ENCODE measurements at regions not wholly inside any gene's neighbourhood (a gene's known extent, or its start where the extent isn't known, plus 50 kb on each side); places are given as distances from the start of the nearest gene placed in this dataset.

- H3K36me3 ChIP-seq (ENCODE audit: insufficient read depth, low read length): no peaks in the 10 kb centered on the region
- no peaks in the 10 kb centered on the region for H3K9me3 ChIP-seq (ENCODE audit: low read length)
- peak overlapping the region; percentile 27 for H3K27ac ChIP-seq (ENCODE audit: low read depth, low read length)
- no peaks in the 10 kb centered on the region for H3K27me3 ChIP-seq (ENCODE audit: control insufficient read depth in 1 of 2, insufficient read depth in 2 of 2, low read length in 2 of 2)
- H3K4me3 ChIP-seq (ENCODE audit: low read depth in 1 of 2, low read length in 2 of 2): no peak overlapping the region
- no peak overlapping the region for H3K9ac ChIP-seq (ENCODE audit: low read length)
- H3K4me1 ChIP-seq (ENCODE audit: insufficient read depth, low read length): peaks cover 11% of the 10 kb centered on the region
Measured at GRCh38 chr14:94969766-94970165, 187.6 kb downstream of the DICER1 start.

DNA sequence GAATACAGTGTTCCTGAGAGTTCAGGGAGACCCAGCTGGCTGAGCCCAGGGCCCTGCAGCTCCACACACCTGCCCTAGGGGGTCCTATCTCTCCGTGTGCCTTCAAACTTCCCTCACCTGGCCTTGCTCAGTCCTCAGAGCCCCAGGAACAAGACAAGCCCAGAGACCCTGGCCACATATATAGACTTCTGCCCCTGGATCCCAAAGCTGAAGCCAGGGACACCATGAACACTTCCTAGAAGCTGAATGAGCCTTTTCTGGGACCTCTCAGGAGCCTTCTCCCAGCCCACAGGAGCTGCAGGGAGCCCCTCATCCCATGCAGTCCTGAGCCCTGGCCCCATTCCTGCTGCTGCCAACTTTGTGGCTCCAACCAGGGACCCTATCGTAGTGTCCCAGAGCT is 190.5 kb downstream of the DICER1 start:
- peaks cover under 1% of the 10 kb centered on the region for H3K4me1 ChIP-seq (ENCODE audit: insufficient read depth, low read length)
- no peaks in the 10 kb centered on the region for H3K9me3 ChIP-seq (ENCODE audit: low read length)
- no peaks in the 10 kb centered on the region for H3K27me3 ChIP-seq (ENCODE audit: control insufficient read depth in 1 of 2, insufficient read depth in 2 of 2, low read length in 2 of 2)
- no peak overlapping the region for H3K9ac ChIP-seq (ENCODE audit: low read length)
- H3K27ac ChIP-seq (ENCODE audit: low read depth, low read length): no peak overlapping the region
- H3K4me3 ChIP-seq (ENCODE audit: low read depth in 1 of 2, low read length in 2 of 2): no peak overlapping the region
- H3K36me3 ChIP-seq (ENCODE audit: insufficient read depth, low read length): no peaks in the 10 kb centered on the region

DNA sequence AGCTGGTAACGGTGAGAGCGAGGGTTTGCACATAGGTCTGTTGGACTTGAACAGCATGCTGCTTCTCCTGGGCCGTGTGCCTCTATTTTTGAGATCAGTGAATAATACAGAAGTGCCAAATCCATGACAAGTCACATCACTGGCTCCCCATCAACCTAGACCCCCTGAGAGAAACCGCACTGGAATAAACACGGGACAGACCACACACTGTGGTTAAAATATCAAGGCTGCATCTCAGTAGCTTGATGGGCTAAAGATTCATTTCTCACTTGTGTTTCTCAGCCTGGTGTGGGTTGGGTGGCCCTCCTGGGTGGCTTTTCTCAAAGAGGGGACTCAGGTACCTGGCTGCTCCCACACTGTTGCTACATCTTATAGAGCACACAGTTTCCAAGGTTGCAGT is 191.0 kb downstream of the DICER1 start:
- no peaks in the 10 kb centered on the region for H3K4me1 ChIP-seq (ENCODE audit: insufficient read depth, low read length)
- H3K9ac ChIP-seq (ENCODE audit: low read length): no peak overlapping the region
- H3K36me3 ChIP-seq (ENCODE audit: insufficient read depth, low read length): no peaks in the 10 kb centered on the region
- no peak overlapping the region for H3K4me3 ChIP-seq (ENCODE audit: low read depth in 1 of 2, low read length in 2 of 2)
- H3K27ac ChIP-seq (ENCODE audit: low read depth, low read length): no peak overlapping the region
- H3K27me3 ChIP-seq (ENCODE audit: control insufficient read depth in 1 of 2, insufficient read depth in 2 of 2, low read length in 2 of 2): no peaks in the 10 kb centered on the region
- H3K9me3 ChIP-seq (ENCODE audit: low read length): no peaks in the 10 kb centered on the region

GRCh38 chr14:94965551-94966313 is 191.6 kb downstream of the DICER1 start:
- Histone ChIP-seq H3K27me3 (ENCODE audit: control insufficient read depth in 1 of 2, insufficient read depth in 2 of 2, low read length in 2 of 2) (no peaks in the 10 kb centered on the region), H3K9ac (ENCODE audit: low read length) (no peak overlapping the region), H3K27ac (ENCODE audit: low read depth, low read length) (no peak overlapping the region), H3K4me1 (ENCODE audit: insufficient read depth, low read length) (no peaks in the 10 kb centered on the region), H3K4me3 (ENCODE audit: low read depth in 1 of 2, low read length in 2 of 2) (no peak overlapping the region), H3K9me3 (ENCODE audit: low read length) (no peaks in the 10 kb centered on the region), H3K36me3 (ENCODE audit: insufficient read depth, low read length) (no peaks in the 10 kb centered on the region)

DNA sequence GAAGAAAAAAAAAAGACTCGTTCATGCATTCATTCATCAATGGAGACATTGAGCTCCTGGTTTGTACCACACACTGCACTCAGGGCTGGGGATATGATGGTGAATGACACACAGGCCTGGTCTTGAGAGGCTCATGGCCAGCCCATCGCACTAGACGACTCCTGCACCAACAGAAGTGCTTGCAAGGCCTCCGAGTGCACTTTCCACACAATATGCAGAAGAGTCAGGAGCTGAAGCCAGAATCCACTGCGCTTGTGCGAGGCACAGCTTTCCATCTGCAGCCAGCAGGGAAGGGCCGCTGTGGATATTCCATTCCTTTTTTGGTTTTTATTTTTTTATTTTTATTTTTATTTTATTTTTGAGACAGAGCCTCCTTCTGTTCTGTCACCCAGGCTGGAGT is 192.4 kb downstream of the DICER1 start:
- H3K36me3 ChIP-seq (ENCODE audit: insufficient read depth, low read length): no peaks in the 10 kb centered on the region
- no peak overlapping the region for H3K9ac ChIP-seq (ENCODE audit: low read length)
- H3K27me3 ChIP-seq (ENCODE audit: control insufficient read depth in 1 of 2, insufficient read depth in 2 of 2, low read length in 2 of 2): no peaks in the 10 kb centered on the region
- H3K4me3 ChIP-seq (ENCODE audit: low read depth in 1 of 2, low read length in 2 of 2): no peak overlapping the region
- no peaks in the 10 kb centered on the region for H3K4me1 ChIP-seq (ENCODE audit: insufficient read depth, low read length)
- H3K9me3 ChIP-seq (ENCODE audit: low read length): no peaks in the 10 kb centered on the region
- no peak overlapping the region for H3K27ac ChIP-seq (ENCODE audit: low read depth, low read length)

DNA sequence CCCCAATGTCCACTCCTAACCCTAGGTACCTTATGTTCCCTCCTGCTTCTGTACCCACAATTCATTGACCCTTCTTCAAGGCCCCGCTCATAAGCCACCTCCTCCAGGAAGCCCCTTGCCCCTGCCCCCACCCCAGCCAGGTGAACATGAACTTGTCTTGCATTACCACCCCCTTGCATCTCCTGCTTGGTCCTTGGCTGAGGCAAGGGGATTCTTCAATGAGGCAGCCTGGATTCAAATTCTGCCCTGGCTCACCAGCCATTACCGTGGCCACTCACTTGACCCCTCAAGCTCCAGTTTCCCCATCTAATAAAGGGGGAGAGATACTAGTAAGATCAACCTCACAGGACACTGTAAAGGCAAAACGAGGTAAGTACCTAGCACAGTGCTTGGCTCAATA is 193.1 kb downstream of the DICER1 start:
- Histone ChIP-seq H3K27me3 (ENCODE audit: control insufficient read depth in 1 of 2, insufficient read depth in 2 of 2, low read length in 2 of 2) (no peaks in the 10 kb centered on the region), H3K9me3 (ENCODE audit: low read length) (no peaks in the 10 kb centered on the region), H3K4me3 (ENCODE audit: low read depth in 1 of 2, low read length in 2 of 2) (no peak overlapping the region), H3K9ac (ENCODE audit: low read length) (no peak overlapping the region), H3K27ac (ENCODE audit: low read depth, low read length) (no peak overlapping the region), H3K4me1 (ENCODE audit: insufficient read depth, low read length) (no peaks in the 10 kb centered on the region), H3K36me3 (ENCODE audit: insufficient read depth, low read length) (no peaks in the 10 kb centered on the region)

DNA sequence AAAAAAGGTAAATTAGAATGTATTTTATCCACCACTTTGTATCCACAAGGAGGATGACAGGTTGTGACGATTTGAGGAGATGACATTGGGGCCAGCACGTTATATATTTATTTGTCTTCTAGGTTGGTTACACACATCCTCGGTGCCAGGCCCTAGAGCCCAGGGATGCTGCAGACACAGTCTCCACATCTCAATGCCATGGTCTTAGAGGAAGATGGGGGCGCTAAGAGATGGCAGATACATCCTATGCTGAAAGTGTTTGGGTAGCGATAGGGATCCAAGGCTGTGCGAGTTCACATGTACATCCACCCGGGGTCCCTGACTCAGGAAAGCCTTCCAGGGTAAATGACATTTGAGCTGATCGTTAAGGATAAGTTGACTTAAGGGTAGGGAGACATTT is 193.1 kb upstream of the GSC start:
- H3K9me3 ChIP-seq (ENCODE audit: low read length): no peaks in the 10 kb centered on the region
- H3K4me1 ChIP-seq (ENCODE audit: insufficient read depth, low read length): no peaks in the 10 kb centered on the region
- H3K4me3 ChIP-seq (ENCODE audit: low read depth in 1 of 2, low read length in 2 of 2): no peak overlapping the region
- H3K27ac ChIP-seq (ENCODE audit: low read depth, low read length): no peak overlapping the region
- no peaks in the 10 kb centered on the region for H3K27me3 ChIP-seq (ENCODE audit: control insufficient read depth in 1 of 2, insufficient read depth in 2 of 2, low read length in 2 of 2)
- no peaks in the 10 kb centered on the region for H3K36me3 ChIP-seq (ENCODE audit: insufficient read depth, low read length)
- H3K9ac ChIP-seq (ENCODE audit: low read length): no peak overlapping the region

- no peaks in the 10 kb centered on the region for H3K27me3 ChIP-seq (ENCODE audit: control insufficient read depth in 1 of 2, insufficient read depth in 2 of 2, low read length in 2 of 2)
Measured at GRCh38 chr14:94962166-94962575, 192.3 kb upstream of the GSC start.

DNA sequence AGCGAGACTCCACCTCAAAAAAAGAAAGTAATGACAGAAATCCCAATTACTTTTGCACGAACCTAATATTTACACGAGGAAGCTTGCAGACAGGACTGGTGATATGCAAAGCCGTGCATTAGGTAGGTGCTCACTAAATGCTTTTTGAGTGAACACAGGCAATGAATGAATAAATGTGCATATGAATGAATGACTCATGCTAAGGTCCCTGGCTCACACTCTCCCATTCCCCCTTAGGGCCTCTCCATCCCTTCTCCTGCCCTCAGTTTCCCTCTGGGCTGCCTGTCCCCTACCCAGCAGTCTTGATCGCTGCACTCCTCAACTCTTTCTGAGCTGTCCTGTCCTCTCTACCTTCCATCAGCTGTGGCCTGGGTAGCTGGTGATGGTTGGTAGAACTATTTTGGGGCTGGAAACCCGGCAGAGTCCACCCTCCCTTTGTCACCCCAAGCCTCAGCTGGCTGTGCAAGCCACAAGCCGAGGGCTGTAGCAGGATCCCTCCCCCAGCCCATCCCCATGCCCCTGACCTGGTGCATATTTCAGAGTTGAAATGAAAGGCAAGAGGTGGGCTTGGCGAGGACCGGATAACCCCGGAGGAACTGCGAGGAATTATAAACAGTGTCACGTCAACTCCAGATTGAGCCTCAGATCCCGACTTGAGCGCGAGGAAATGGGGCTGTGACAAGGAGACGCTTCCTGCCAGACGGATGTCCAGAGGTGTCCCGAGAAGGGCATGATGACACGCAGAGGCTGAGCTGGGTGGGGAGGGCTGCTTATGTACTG is 191.7 kb upstream of the GSC start:
- Histone ChIP-seq H3K4me3 (ENCODE audit: low read depth in 1 of 2, low read length in 2 of 2) (no peak overlapping the region), H3K9me3 (ENCODE audit: low read length) (no peaks in the 10 kb centered on the region), H3K36me3 (ENCODE audit: insufficient read depth, low read length) (no peaks in the 10 kb centered on the region), H3K9ac (ENCODE audit: low read length) (no peak overlapping the region), H3K27me3 (ENCODE audit: control insufficient read depth in 1 of 2, insufficient read depth in 2 of 2, low read length in 2 of 2) (no peaks in the 10 kb centered on the region), H3K27ac (ENCODE audit: low read depth, low read length) (no peak overlapping the region), H3K4me1 (ENCODE audit: insufficient read depth, low read length) (no peaks in the 10 kb centered on the region)

More at GRCh38 chr14:94962166-94962575, 192.3 kb upstream of the GSC start:
- H3K4me1 ChIP-seq (ENCODE audit: insufficient read depth, low read length): no peaks in the 10 kb centered on the region
- no peak overlapping the region for H3K27ac ChIP-seq (ENCODE audit: low read depth, low read length)
- H3K36me3 ChIP-seq (ENCODE audit: insufficient read depth, low read length): no peaks in the 10 kb centered on the region
- H3K4me3 ChIP-seq (ENCODE audit: low read depth in 1 of 2, low read length in 2 of 2): no peak overlapping the region
- H3K9me3 ChIP-seq (ENCODE audit: low read length): no peaks in the 10 kb centered on the region
- no peak overlapping the region for H3K9ac ChIP-seq (ENCODE audit: low read length)

GRCh38 chr14:94960285-94961001 is 190.5 kb upstream of the GSC start:
- no peaks in the 10 kb centered on the region for H3K4me1 ChIP-seq (ENCODE audit: insufficient read depth, low read length)
- no peak overlapping the region for H3K9ac ChIP-seq (ENCODE audit: low read length)
- no peaks in the 10 kb centered on the region for H3K9me3 ChIP-seq (ENCODE audit: low read length)
- no peaks in the 10 kb centered on the region for H3K27me3 ChIP-seq (ENCODE audit: control insufficient read depth in 1 of 2, insufficient read depth in 2 of 2, low read length in 2 of 2)
- H3K27ac ChIP-seq (ENCODE audit: low read depth, low read length): no peak overlapping the region
- no peak overlapping the region for H3K4me3 ChIP-seq (ENCODE audit: low read depth in 1 of 2, low read length in 2 of 2)
- no peaks in the 10 kb centered on the region for H3K36me3 ChIP-seq (ENCODE audit: insufficient read depth, low read length)

- Histone ChIP-seq H3K4me1 (ENCODE audit: insufficient read depth, low read length) (peaks cover 7% of the 10 kb centered on the region), H3K4me3 (ENCODE audit: low read depth in 1 of 2, low read length in 2 of 2) (no peak overlapping the region), H3K27ac (ENCODE audit: low read depth, low read length) (no peak overlapping the region), H3K36me3 (ENCODE audit: insufficient read depth, low read length) (no peaks in the 10 kb centered on the region), H3K27me3 (ENCODE audit: control insufficient read depth in 1 of 2, insufficient read depth in 2 of 2, low read length in 2 of 2) (no peaks in the 10 kb centered on the region), H3K9ac (ENCODE audit: low read length) (no peak overlapping the region), H3K9me3 (ENCODE audit: low read length) (no peaks in the 10 kb centered on the region)
Measured at GRCh38 chr14:94953541-94954260, 183.8 kb upstream of the GSC start.
